HCT116 (cell line): ENCODE measurements at regions not wholly inside any gene's neighbourhood (a gene's known extent, or its start where the extent isn't known, plus 50 kb on each side); places are given as distances from the start of the nearest gene placed in this dataset.
"Not testable (repeated sequence)": the region's sequence is repeated elsewhere in the genome, so short reads cannot be mapped to it uniquely, and the experiment has no call there.

Experiments used
- CBX3 ChIP-seq: IDR thresholded peaks from 2 replicates; pipeline ENCODE4 v1.6.1; 2012; ENCODE audit warnings: low read depth
- CTCF ChIP-seq, 3 experiments: fragments of 200-600 bp in 1 of 3; sonication (generic) in 1 of 3; IDR thresholded peaks in 2 of 3; conservative IDR thresholded peaks in 1 of 3; 2 replicates each; pipeline ENCODE4 v1.5.1; 2012 to 2017; ENCODE audit warnings: low read depth in 2 of 3, low read length in 2 of 3, antibody characterized with exemption in 1 of 3, borderline replicate concordance in 1 of 3, control low read depth in 1 of 3, mild to moderate bottlenecking in 1 of 3, mixed read lengths in 1 of 3, mixed run types in 1 of 3, moderate library complexity in 1 of 3; ENCODE audit not compliant: insufficient read depth in 1 of 3
- JUND ChIP-seq: IDR thresholded peaks from 2 replicates; pipeline ENCODE4 v1.6.1; 2012
- POLR2A ChIP-seq: IDR thresholded peaks from 2 replicates; pipeline ENCODE4 v1.7.0; 2011; ENCODE audit warnings: borderline replicate concordance; ENCODE audit not compliant: insufficient read depth, insufficient read length; ENCODE audit errors: extremely low read depth
- POLR2AphosphoS5 ChIP-seq: IDR thresholded peaks from 2 replicates; pipeline ENCODE4 v1.6.1; 2011; ENCODE audit warnings: mild to moderate bottlenecking, low read depth, low read length, moderate library complexity
- TF ChIP-seq, protein P1 (sequence below): IDR thresholded peaks from 2 replicates; pipeline ENCODE4 v1.6.1; 2011; ENCODE audit warnings: mild to moderate bottlenecking, low read length, moderate library complexity; ENCODE audit not compliant: insufficient replicate concordance; ENCODE audit errors: extremely low read depth

GRCh38 chr13:99669096-99669495 is 167.8 kb downstream of the TM9SF2 start:
- TF ChIP-seq CBX3; CTCF (IDR thresholded peaks at IDR 0.05 in 2 of 3, conservative IDR thresholded peaks at IDR 0.05 in 1 of 3; ENCODE audit: borderline replicate concordance in 1 of 3, insufficient read depth in 1 of 3, low read depth in 2 of 3, low read length in 2 of 3); POLR2A; POLR2AphosphoS5; JUND: not testable (repeated sequence)
- TF ChIP-seq, protein P1, sequence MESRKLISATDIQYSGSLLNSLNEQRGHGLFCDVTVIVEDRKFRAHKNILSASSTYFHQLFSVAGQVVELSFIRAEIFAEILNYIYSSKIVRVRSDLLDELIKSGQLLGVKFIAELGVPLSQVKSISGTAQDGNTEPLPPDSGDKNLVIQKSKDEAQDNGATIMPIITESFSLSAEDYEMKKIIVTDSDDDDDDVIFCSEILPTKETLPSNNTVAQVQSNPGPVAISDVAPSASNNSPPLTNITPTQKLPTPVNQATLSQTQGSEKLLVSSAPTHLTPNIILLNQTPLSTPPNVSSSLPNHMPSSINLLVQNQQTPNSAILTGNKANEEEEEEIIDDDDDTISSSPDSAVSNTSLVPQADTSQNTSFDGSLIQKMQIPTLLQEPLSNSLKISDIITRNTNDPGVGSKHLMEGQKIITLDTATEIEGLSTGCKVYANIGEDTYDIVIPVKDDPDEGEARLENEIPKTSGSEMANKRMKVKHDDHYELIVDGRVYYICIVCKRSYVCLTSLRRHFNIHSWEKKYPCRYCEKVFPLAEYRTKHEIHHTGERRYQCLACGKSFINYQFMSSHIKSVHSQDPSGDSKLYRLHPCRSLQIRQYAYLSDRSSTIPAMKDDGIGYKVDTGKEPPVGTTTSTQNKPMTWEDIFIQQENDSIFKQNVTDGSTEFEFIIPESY, result not testable (repeated sequence)
